Midbrain (tissue), 1 donor: ENCODE measurements at regions not wholly inside any gene's neighbourhood (a gene's known extent, or its start where the extent isn't known, plus 50 kb on each side); places are given as distances from the start of the nearest gene placed in this dataset.

Experiments
- DNase-seq: peaks from one replicate; lab custom pipeline; 2025; lab: John Stamatoyannopoulos, UW

- DNase-seq: no peak
Measured at GRCh38 chrX:13147733-13148132, 103.3 kb upstream of the FAM9C start.

GRCh38 chrX:13147147-13147546, 102.7 kb upstream of the FAM9C start:
- no peak for DNase-seq

DNA sequence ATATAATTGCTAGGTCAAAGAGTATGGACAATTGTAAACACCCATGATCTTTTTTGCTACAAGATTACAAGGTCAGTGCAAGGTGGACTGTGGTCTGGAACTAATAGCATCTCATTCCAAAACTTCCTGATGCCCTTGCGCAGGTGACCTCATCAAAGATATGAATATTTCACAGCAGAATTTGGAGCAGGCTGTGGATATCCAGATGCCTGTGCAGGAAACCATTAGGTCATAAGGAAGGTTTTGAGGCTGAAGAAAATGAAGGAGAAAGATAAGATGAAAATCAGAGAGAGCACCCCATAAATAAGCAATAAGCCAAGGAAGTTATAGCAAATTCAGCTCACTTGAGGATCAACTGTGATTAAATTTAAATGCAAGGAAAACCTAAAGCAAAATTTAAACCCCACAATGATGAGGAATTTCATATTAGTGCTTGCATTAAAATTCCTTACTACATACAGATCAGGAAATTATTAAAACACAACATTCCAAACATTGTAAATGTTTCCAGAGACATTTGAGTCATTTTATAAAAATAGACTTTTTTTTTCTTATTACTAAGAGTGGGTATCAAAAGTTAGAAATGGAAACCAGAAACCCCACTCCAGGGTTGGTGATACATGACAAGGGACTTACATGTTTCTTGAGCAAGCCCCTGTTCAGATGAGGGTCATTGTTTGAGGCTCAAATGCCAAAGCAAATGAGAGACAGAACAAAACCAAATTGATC, 100.7 kb upstream of the FAM9C start:
- no peak for DNase-seq

DNA sequence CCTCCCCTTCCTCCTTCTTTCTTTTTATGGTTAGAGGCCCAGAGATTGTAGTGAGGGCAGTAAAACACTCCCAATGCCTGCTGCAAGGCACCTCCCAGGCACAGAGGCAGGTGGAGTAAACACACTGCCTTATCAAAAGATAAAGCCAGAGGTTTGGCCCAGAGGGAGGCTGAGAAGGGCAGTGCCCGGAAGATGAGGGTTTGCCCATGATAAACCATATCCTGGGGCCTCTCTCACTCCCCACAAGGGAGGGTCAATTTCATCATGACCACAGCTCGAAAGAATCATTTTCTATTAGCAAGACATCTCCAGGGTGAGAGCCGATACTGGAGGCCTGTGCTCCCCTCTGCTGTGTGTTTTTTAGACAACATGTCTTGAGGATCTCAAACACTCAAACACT, 98.5 kb upstream of the FAM9C start:
- no peak for DNase-seq

DNA sequence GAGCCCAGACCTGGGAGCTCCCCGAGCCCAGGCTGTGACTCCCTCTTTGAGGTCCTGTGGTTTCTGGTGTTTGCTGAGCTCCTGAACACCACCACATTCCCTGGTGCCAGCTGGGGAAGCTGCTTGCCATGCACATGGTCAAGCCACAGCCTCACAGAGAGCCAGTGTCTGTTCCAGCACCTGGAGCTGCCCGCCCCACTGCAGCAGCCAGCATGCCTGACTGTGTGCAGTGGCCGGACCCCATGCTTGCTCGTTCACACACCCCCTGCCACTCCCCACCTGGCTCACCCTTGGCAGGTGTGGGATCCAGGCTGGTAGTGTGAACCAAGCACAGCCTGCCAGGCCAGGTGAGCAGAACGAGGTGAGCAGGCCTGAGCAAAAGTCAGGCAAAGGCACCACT, 95.6 kb upstream of the FAM9C start:
- no peak for DNase-seq

GRCh38 chrX:13131396-13132137, 87.1 kb upstream of the FAM9C start:
- no peak for DNase-seq

GRCh38 chrX:13130816-13131215, 86.4 kb upstream of the FAM9C start:
- no peak for DNase-seq

- DNase-seq: no peak
Measured at GRCh38 chrX:13128104-13128503, 83.7 kb upstream of the FAM9C start.

DNA sequence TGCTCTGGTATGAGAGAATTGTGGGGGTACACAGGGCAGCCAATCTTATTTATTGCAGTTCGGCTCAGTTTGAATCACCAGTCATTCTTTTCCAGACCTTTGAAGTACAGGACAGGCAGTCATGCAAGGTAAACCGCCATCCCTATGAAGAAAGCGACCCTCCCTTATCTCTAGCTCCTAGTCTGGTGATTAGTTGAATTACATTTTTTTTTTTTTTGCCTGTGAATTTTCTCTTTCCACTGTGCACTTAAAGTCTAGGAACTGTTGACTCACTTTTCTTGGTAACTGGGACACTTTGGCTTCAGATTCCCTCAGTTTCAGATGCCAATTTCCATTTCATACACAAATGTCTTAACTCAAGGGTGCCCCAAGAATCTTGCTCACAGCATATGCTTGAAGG, 82.4 kb upstream of the FAM9C start:
- no peak for DNase-seq

GRCh38 chrX:13125188-13125587, 80.8 kb upstream of the FAM9C start:
- DNase-seq: no peak

DNA sequence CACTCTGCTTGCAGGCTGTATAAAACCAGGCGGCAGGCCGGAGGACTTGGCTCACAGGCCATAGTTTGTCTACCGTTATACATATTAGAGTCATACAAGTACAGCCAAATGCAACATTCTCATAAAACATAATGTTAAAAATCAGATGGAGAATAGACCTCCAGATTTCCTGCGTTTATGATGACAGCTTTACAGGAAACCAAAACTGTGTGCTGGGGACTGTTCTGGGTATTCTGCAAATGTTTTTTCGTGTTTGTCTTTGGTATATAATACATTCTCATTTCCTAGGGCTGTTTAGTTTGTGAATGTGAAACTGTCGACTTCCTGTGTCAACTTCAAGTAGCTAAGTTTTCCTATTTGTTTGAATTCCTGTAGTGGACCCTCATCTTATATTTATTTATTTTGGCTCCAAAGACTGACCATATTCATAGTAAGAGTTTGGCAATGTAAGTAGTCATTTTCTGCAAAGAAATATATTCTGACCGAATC, 79.5 kb upstream of the FAM9C start:
- DNase-seq: no peak

DNA sequence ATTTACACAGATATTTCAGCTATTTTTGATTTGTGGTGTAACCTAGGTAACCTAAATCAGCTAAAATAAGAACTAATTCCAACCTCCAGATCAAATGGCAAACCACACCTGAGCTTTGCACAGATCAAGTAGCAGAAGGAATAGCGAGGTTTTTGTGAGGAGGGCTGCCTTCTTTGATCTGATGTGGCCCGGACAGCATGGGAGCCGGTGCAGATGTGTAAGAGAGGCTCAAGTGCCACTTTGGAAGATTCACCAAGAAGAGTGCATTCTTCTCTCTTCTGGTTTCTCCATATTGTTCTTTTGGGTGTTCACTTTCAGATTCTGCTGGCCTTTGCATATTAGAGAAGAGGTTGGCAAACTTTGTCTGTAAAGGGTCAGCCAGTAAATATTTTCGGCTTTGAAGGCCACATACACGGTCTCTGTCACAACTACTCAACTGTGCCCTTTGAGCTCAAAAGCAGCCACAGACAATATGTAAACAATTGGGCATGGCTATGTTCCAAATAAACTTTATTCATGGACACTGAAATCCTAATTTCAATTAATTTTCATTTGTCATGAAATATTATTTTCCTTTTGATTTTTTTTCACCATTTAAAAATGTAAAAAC, 78.9 kb upstream of the FAM9C start:
- DNase-seq: no peak

- DNase-seq: no peak
Measured at GRCh38 chrX:13121020-13121555, 76.7 kb upstream of the FAM9C start.

GRCh38 chrX:13120017-13120416, 75.6 kb upstream of the FAM9C start:
- no peak for DNase-seq

- DNase-seq: no peak
Measured at GRCh38 chrX:13119386-13119785, 75.0 kb upstream of the FAM9C start.

DNA sequence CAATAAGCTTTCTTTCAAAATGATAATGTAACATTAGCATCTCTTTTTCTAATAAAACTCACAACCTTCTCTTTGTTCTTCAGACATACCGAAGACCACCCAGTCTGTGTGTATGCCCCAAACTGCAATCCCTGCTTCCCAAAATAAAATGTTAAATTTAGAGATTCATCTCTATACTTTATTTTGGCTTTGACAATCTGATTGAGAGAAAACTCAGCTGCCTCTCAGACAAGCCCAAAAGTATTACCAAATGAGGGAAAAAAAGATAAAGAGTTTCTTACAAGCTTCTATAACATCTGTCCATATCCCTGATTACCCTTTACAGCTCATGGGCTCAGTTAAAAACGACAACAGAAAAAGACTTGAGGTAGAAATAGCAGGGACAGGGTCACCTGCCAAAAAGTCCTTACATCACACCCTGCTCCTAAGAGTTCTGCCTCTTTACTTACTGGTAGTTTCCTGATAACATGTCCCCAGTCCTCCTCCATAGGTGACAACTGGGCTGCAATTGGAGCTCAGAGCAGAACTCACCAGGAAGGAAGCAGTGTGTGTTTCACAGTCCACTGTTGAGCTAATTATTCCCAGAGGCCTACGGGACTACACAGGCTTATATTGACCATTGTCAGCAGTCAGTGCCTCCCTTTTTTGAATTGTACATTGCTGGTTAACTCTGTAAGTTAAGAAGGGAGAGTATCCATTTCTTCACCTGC, 70.9 kb upstream of the FAM9C start:
- no peak for DNase-seq

GRCh38 chrX:13112499-13112898, 68.1 kb upstream of the FAM9C start:
- DNase-seq: no peak

DNA sequence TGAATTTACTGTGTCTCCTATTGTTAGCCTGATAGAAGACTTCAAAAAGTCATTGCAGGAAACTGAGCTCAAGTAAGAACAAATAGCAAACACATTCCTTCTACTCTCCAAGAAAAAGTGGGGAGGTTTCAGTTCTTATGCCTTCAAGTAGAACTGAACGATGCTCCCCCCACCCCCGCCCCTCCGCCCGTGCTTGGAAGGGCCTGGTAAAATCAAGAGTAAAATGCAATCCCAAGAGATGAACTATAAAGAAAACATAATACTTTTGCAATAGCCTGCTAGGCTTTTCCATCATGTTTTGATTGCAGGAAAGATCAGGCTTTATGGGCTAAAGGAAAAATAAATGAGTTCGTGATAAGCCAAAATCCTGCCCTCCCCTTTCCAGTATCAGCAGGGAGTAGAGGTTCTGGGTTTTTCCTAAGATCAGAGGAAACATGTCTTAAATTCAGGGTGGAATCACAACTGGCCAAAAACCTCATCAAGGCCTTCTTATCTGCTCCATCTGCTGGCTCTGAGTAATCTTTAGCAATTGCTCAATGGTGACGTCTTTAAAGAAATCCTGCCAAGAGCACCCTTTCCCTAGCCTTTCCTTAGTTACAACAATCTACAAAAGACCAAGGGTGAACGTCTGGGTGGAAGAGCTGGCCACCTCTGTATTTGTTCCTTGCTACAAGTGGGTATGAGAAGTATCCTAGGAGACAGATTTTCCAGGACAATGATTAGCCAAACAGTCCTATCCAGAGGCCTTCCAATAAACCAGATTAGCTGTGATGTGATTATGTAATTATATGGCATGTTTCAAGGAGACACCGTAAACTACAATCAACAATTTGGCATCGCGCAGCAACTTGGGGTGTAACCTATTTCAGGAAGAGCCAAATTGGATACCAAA, 66.3 kb upstream of the FAM9C start:
- DNase-seq: peak; percentile 22

- DNase-seq: no peak
Measured at GRCh38 chrX:13109817-13110216, 65.4 kb upstream of the FAM9C start.

DNA sequence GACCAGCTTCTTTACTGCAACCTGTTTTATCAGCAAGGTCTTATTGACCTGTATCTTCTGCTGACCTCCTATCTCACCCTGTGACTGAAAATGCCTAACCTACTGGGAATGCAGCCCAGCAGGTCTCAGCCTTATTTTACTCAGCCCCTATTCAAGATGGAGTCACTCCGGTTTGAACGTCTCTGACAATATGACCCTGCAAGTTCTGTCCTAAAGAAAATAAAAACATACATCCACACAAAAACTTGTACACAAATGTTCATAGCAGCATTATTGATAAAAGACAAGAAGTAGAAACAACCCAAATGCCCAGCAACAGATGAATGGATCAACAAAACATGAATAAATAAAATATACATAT, 59.5 kb upstream of the FAM9C start:
- DNase-seq: no peak

- no peak for DNase-seq
Measured at GRCh38 chrX:13103188-13103913, 58.9 kb upstream of the FAM9C start.
